ENCODE measurements at regions not wholly inside any gene's neighbourhood (a gene's known extent, or its start where the extent isn't known, plus 50 kb on each side); places are given as distances from the start of the nearest gene placed in this dataset.
"Not testable (repeated sequence)": the region's sequence is repeated elsewhere in the genome, so short reads cannot be mapped to it uniquely, and the experiment has no call there.

DNA sequence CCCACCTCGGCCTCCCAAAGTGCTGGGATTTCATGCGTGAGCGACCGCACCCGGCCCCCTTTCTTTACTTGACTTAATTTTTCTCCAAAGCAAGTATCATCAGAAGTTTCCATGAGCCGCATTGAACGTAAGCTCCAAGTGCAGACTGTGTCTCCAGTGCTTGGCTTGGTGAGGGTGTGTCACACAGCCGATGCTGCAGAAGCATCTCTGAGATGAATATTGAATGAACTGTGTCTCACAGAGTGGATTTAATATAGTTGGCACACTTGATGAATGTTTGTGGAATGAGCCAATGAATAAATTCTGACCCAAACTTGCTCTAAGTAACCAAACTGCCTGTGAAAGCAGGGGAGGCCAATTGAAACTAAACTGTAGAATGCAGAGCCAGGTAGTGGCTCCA lies 159.4 kb upstream of the KBTBD8 start:
- TF ChIP-seq, protein P1, sequence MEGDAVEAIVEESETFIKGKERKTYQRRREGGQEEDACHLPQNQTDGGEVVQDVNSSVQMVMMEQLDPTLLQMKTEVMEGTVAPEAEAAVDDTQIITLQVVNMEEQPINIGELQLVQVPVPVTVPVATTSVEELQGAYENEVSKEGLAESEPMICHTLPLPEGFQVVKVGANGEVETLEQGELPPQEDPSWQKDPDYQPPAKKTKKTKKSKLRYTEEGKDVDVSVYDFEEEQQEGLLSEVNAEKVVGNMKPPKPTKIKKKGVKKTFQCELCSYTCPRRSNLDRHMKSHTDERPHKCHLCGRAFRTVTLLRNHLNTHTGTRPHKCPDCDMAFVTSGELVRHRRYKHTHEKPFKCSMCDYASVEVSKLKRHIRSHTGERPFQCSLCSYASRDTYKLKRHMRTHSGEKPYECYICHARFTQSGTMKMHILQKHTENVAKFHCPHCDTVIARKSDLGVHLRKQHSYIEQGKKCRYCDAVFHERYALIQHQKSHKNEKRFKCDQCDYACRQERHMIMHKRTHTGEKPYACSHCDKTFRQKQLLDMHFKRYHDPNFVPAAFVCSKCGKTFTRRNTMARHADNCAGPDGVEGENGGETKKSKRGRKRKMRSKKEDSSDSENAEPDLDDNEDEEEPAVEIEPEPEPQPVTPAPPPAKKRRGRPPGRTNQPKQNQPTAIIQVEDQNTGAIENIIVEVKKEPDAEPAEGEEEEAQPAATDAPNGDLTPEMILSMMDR (IDR thresholded peaks at IDR 0.05; ENCODE audit: poor library complexity, severe bottlenecking): no peak
- no peak for ATAC-seq (ENCODE audit: low read depth)
- H3K36me3 ChIP-seq (ENCODE audit: low read depth): no peaks in the 10 kb centered on the region
- no peaks in the 10 kb centered on the region for H3K9me3 ChIP-seq (ENCODE audit: severe bottlenecking)
- no peaks in the 10 kb centered on the region for H3K27me3 ChIP-seq (ENCODE audit: insufficient read depth, poor library complexity, severe bottlenecking)
- H3K4me3 ChIP-seq (ENCODE audit: severe bottlenecking): no peak overlapping the region
- H3K27ac ChIP-seq (ENCODE audit: poor library complexity, severe bottlenecking): no peak overlapping the region
- H3K4me1 ChIP-seq (ENCODE audit: insufficient read depth, poor library complexity, severe bottlenecking): no peaks in the 10 kb centered on the region
- no peak for DNase-seq (ENCODE audit: low spot score)

DNA sequence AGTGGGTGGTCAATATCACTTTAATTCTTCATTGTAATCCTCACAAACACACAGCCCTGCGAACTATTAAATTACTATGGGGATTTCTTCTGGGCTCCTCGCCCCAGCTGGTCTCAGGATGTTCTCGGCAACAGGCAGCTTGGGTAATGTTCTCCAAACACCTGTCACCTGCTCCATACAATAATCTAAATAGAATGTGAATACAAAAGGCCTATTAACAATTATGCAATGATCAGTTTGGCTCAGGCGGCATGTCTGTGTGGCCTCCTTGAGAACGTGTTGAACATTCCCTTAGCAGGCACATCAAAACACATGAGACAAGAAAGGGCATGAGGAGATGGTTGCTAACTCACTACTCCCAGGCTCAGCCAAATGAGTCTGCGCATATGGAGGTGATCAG lies 158.6 kb upstream of the KBTBD8 start:
- H3K27ac ChIP-seq (ENCODE audit: poor library complexity, severe bottlenecking): no peak overlapping the region
- no peaks in the 10 kb centered on the region for H3K36me3 ChIP-seq (ENCODE audit: low read depth)
- TF ChIP-seq, protein P1 (IDR thresholded peaks at IDR 0.05; ENCODE audit: poor library complexity, severe bottlenecking): no peak
- no peak for DNase-seq (ENCODE audit: low spot score)
- H3K4me1 ChIP-seq (ENCODE audit: insufficient read depth, poor library complexity, severe bottlenecking): no peaks in the 10 kb centered on the region
- ATAC-seq (ENCODE audit: low read depth): no peak
- H3K4me3 ChIP-seq (ENCODE audit: severe bottlenecking): no peak overlapping the region
- no peaks in the 10 kb centered on the region for H3K27me3 ChIP-seq (ENCODE audit: insufficient read depth, poor library complexity, severe bottlenecking)
- no peaks in the 10 kb centered on the region for H3K9me3 ChIP-seq (ENCODE audit: severe bottlenecking)

DNA sequence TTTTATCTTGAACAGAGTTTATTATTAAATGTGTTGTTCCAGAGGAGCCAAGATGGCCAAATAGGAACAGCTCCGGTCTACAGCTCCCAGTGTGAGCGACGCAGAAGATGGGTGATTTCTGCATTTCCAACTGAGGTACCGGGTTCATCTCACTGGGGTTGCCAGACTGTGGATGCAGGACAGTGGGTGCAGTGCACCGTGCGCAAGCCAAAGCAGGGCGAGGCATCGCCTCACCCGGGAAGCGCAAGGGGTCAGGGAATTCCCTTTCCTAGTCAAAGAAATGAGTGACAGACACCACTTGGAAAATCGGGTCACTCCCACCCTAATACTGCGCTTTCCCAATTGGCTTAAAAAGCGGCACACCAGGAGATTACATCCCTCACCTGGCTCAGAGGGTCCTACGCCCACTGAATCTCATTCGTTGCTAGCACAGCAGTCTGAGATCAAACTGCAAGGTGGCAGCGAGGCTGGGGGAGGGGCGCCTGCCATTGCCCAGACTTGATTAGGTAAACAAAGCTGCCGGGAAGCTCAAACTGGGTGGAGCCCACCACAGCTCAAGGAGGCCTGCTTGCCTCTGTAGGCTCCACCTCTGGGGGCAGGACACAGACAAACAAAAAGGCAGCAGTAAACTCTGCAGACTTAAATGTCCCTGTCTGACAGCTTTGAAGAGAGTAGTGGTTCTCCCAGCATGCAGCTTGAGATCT lies 155.2 kb upstream of the KBTBD8 start:
- H3K36me3 ChIP-seq (ENCODE audit: low read depth); ATAC-seq (ENCODE audit: low read depth); H3K9me3 ChIP-seq (ENCODE audit: severe bottlenecking); H3K4me3 ChIP-seq (ENCODE audit: severe bottlenecking); DNase-seq (ENCODE audit: low spot score); H3K27me3 ChIP-seq (ENCODE audit: insufficient read depth, poor library complexity, severe bottlenecking); H3K27ac ChIP-seq (ENCODE audit: poor library complexity, severe bottlenecking); H3K4me1 ChIP-seq (ENCODE audit: insufficient read depth, poor library complexity, severe bottlenecking): not testable (repeated sequence)

DNA sequence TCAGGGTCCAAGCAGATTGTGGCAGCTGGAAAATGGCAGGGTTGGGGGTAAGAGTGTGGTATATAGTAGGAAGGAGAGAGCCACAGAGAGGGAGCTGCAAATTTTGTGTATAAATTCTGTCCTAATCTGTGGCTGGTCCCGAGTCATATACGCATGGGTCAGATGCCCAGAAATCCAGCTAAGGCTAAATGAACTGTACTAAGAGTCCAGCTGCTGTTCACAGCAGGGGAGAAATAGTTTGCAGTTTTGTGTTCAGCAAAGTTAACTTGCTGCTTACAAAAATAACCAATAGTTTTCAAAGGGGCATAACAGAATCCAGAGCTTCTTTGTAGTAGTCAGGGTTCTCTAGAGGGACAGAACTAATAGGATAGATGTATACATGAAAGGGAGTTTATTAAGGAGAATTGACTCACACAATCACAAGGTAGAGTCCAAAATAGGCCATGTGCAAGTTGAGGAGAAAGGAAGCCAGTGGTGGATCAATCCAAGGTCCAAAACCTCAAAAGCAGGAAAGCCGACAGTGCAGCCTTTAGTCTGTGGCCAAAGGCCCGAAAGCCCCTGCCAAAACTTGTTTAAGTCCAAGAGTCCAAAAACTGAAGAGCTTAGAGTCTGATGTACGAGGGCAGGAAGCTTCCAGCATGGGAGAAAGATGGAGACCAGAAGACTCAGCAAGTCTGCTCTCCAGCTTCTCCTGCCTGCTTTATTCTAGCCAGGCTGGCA lies 146.1 kb upstream of the KBTBD8 start:
- Histone ChIP-seq H3K9me3 (ENCODE audit: severe bottlenecking) (no peaks in the 10 kb centered on the region), H3K4me1 (ENCODE audit: insufficient read depth, poor library complexity, severe bottlenecking) (no peaks in the 10 kb centered on the region), H3K27ac (ENCODE audit: poor library complexity, severe bottlenecking) (no peak overlapping the region), H3K4me3 (ENCODE audit: severe bottlenecking) (no peak overlapping the region), H3K27me3 (ENCODE audit: insufficient read depth, poor library complexity, severe bottlenecking) (peaks cover 6% of the 10 kb centered on the region), H3K36me3 (ENCODE audit: low read depth) (no peaks in the 10 kb centered on the region)
- DNase-seq (ENCODE audit: low spot score) (no peak), ATAC-seq (ENCODE audit: low read depth) (no peak)
- TF ChIP-seq, protein P1 (IDR thresholded peaks at IDR 0.05; ENCODE audit: poor library complexity, severe bottlenecking): no peak

DNA sequence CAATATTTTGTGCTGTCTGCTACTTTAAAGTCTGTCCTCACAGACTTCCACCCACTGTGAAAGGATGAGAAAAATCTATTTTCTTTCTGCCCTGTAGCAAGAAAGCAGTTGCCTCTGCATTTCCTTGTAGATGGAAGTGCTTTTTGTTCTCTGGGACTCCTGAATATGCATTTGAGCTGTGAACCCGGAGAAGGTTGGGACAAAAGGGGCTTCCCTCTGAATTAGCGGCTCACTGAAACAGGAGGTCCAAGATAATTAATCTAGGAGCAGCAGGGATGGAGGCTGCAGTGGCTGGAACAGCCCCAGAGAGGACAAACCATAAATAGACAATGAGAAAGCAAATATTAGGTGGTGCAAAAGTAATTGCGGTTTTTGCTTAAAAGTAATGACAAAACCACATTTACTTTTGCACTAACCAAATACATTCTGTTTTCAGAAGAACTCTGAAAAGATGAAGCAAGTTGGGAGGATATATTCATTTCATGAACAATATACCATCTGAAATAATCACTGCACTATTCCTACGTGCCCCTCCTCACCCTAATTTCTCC lies 143.4 kb upstream of the KBTBD8 start:
- DNase-seq (ENCODE audit: low spot score): no peak
- no peaks in the 10 kb centered on the region for H3K4me1 ChIP-seq (ENCODE audit: insufficient read depth, poor library complexity, severe bottlenecking)
- no peak overlapping the region for H3K4me3 ChIP-seq (ENCODE audit: severe bottlenecking)
- no peak for ATAC-seq (ENCODE audit: low read depth)
- no peak overlapping the region for H3K27ac ChIP-seq (ENCODE audit: poor library complexity, severe bottlenecking)
- H3K27me3 ChIP-seq (ENCODE audit: insufficient read depth, poor library complexity, severe bottlenecking): peaks cover 6% of the 10 kb centered on the region
- H3K36me3 ChIP-seq (ENCODE audit: low read depth): no peaks in the 10 kb centered on the region
- no peaks in the 10 kb centered on the region for H3K9me3 ChIP-seq (ENCODE audit: severe bottlenecking)
- TF ChIP-seq, protein P1 (IDR thresholded peaks at IDR 0.05; ENCODE audit: poor library complexity, severe bottlenecking): no peak
